NCI-H226 (cell line): ENCODE measurements at regions not wholly inside any gene's neighbourhood (a gene's known extent, or its start where the extent isn't known, plus 50 kb on each side); places are given as distances from the start of the nearest gene placed in this dataset.

Experiments used
- DNase-seq: peaks from one replicate; pipeline ENCODE4 v3.0.0-alpha.2; 2015

DNA sequence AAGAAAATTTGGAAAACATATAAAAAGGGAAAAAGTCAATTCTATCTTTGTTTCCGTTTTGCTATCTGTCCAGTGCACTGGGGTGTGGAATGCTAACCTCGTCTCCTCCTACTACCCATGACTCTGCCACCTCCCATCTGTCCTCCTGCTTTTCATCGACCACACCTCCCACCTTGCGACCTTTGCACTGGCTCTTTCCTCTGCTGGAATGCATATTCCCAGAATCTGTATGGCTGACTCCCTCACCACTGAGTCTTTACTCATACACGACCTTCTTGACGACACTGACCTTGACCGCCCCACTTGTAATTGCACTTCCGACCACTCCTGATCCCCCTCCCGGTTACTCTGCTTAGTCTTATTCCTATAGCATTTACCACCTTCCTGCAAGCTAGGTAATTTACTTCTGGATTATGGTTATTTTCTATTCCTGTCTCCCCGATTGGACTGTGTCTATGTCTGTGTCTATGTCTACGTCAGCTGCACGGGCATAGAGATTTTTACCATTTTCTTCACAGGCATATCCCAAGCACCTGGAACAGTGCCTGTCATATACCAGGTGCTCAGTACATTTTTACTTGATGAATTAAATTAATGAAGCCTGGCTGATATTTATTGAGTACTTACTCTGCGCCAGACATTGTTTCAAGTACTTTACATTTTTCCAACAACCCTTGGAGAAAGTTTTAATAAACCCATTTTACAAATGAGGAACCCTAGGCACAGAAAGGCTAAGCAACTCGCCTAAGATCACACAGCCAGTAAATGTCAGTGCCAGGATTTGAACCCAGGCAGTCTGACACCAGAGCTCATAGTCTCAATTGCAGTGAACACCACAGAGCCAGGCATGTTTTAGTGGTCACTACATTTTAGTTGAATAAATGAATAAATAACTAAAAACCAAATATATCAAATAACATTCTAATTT, 54.0 kb upstream of the SLC22A11 start:
- DNase-seq, result no peak

DNA sequence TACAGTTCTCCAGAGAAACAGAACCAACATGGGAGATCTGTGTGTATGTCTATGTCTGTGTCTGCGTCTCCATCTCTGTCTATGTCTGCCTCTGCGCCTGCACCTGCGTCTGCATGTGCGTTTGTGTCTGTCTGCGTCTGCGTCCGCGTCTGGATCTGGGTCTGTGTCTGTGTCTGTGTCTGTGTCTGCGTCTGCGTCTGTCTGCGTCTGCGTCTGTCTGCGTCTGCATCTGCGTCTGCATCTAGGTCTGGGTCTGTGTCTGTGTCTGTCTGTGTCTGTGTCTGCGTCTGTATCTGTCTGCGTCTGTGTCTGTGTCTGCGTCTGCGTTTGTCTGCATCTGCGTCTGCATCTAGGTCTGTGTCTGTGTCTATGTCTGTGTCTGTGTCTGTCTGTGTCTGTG, 53.1 kb upstream of the SLC22A11 start:
- DNase-seq, result no peak

DNA sequence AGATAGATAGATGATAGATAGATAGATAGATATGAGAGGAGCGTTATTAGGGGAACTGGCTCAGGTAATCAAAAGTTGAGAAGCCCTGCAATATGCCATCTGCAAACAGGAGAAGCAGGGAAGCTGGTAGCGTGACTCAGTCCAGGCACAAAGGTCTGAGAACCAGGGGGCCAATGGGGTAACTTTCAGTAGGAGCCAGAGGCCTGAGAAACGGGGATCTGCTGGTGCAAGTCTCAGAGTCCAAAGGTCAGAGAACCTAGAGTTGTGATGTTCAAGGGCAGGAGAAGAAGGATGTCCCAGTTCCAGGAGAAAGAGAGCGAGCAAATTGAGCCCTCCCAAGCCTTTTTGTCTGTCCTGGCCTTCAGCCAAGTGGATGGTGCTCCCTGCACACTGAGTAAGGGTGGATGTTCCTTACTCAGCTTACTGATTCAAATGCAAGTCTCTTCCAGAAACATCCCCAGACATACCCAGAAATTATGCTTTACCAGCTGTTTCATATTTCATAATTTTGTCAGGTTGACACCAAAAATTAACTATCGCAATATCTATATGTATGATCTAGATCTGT, 52.5 kb upstream of the SLC22A11 start:
- DNase-seq, result no peak

DNA sequence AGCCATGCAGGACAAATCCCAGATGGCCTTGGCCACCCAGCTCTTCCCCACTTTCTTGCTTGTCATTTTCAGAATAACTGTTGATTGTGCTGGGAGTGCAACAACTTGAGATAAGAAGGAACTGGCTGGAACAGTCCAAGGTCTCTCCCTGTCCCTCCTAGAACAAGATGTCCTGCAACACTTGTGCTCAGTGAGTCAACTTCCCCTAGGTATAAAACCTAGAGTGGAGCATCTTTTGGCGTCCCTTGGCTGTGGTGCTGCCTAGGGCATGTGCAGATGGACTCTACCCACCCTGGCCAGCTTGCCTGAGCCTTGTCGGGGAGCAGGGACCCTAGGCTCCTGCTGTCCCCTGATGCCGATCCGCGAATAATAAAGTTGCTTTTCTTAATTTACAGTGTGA, 50.7 kb upstream of the SLC22A11 start:
- no peak for DNase-seq
